ENCODE measurements at regions not wholly inside any gene's neighbourhood (a gene's known extent, or its start where the extent isn't known, plus 50 kb on each side); places are given as distances from the start of the nearest gene placed in this dataset.
"Not testable (repeated sequence)": the region's sequence is repeated elsewhere in the genome, so short reads cannot be mapped to it uniquely, and the experiment has no call there.

DNA sequence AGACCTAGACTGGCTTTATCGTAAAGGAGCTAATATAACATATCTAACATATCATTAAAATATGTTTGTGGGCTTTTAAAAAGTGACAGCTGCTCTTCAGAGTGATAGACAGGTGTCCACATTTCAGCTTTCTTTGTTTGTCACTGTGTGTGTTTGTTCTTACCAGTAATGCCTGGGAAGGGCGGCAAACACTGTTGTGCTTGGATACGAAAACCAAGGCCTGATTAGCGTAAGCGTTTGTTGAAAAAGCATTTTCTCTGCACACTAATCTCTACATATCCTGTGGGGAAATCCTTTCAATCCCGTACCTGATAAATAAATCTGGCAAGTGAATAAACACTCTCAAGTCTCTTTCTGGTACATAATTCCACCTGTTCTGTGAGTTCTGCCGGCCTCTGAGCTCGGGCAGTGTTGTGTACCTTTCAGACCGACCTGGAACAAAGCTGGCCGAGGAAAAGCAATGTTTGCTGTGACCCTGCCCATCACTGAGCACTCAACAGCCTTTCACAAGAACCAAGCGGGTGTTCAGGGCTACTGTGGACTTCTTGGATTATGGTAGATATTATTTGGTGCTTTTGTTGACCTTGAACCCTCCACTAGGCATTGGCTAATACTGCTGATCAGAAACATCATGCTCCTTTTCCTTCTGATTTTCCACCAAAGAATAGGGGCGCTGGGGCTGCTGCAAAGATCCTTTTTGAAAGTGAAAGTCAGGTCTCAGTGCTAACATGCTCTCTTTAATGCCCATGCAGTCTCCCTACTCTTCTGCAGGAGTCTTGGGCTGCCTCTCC lies 100.4 kb downstream of the CD83 start:
- no peak for DNase-seq

- DNase-seq = no peak
These were observed 100.9 kb downstream of the CD83 start for GRCh38 chr6:14218519-14218800.

DNA sequence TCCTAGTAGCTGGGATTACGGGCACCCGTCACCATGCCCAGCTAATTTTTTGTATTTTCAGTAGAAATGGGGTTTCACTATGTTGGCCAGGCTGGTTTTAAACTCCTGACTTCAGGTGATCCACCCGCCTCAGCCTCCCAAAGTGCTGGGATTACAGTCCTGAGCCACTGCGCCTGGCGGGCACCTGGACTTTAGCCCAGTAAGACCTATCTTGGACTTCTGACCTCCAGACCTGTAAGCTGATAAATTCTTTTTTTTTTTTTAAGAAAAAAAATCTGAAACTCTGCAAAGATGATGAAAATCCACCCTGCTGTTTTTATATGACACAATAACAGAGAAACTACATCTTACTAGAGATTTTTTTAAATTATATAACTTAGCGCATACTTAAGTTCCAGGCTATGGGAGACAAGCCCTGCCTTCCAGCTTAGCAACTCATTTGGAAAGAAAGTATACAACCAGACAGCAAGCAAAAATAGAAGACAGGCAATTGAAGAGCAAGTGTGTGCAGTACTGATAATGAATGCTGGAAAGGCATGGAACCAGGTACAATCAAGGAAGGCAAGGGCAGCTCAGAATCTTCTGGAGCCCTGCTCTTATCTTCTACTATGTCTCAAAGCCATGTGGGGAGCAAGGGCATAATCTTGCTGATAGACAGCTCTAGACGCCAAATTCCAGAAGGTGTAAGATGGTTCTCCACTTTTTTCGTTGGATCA lies 104.2 kb downstream of the CD83 start:
- DNase-seq = no peak

DNA sequence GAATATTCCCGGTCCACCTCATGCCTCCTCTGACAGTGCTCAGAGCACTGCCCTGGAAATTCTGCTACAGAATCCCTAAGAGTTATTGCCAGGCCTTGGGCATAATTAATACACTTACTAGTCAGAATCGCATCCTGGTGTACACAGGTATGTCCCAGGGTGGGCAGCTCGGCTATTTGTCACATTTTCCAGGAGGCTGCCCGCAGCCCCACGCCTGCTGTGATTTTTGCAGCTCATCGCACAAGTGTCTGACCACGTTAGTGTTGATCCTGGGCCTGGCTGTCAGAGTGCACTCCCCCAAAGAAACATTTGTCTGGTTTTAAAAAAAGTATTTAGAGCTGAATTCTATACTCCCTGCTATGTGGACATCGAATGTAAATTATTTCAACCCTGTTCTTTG lies 105.4 kb downstream of the CD83 start:
- no peak for DNase-seq

GRCh38 chr6:14224359-14225103 lies 107.0 kb downstream of the CD83 start:
- no peak for DNase-seq

- no peak for DNase-seq
These were observed 108.6 kb downstream of the CD83 start for GRCh38 chr6:14226051-14226660.

DNA sequence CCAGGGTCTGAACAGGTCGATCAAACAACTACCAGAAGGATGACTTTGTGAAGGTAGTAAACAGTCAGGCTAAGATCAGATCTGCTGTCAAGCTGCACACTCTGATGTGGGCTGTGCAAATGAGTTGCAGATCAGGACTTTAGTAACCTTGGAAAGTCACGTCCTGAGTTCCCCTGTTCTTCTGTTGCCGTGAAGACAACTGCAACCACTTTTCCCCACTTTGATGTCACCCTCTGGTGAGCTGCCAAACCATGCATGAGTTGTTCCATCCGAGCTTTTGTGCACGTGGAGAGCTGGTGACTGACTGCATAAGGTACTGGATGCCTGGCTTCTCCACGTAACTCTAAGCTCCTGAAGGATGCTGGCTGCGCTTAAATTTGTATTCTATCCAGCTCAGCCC lies 111.0 kb downstream of the CD83 start:
- DNase-seq = no peak

DNA sequence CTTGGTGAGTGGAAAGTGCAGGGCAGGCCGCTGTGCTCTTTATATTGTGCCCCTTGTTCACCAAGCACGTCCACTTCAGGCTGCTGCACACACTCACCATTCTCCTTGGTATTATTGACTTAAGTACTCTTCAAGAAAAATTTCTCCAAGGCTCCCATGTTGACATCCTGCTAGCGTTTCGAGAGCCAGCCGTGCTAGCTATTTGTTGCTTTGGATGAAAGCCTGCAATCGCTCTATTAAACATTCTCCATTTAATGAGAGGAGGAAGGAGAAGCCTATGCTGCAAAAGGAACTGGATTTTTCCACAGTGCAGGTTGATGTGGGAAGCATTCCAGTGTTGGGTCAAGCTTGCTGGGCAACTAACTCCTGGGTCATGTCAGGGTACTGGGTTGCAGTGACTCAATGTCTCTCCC lies 113.5 kb downstream of the CD83 start:
- DNase-seq = no peak

DNA sequence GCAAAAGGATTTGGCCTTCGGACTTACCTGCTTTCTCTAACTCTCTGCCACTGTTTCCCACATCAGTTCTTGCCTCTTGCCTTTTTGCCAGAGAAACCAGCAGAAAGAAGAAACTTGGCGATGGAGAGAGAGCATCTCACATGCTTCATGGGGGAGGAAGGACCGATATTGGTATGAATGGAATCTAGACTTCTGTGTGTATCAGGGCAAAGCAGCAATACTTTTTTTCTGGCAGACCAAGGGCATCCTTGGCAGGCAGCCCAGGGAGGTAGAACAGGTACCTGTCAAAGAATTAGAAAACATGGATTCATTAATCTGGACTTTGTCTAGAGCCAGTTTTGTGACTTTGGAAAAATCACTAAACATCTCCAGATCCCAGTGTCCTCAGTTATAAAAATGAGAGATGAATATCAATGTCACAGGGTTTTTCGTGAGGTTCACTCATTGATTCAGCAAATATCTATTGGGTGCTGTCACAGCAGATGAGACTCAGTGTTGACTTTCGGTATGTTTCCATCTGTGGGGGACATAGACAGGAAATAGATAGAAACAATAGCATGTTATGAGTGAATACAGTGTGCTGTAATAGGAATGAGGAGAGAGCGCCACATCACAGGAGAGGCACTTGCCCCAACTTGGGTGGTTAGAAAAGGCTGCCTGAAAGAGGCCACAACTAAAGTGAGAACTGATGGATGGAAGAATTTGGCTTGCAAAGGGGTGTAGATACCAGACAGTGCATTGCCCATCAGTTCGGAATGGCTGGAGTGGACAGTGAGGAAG lies 114.1 kb downstream of the CD83 start:
- DNase-seq = no peak

GRCh38 chr6:14232889-14233288 lies 115.3 kb downstream of the CD83 start:
- no peak for DNase-seq

GRCh38 chr6:14235653-14236356 lies 118.2 kb downstream of the CD83 start:
- DNase-seq = no peak

GRCh38 chr6:14239097-14239496 lies 121.5 kb downstream of the CD83 start:
- DNase-seq = no peak

DNA sequence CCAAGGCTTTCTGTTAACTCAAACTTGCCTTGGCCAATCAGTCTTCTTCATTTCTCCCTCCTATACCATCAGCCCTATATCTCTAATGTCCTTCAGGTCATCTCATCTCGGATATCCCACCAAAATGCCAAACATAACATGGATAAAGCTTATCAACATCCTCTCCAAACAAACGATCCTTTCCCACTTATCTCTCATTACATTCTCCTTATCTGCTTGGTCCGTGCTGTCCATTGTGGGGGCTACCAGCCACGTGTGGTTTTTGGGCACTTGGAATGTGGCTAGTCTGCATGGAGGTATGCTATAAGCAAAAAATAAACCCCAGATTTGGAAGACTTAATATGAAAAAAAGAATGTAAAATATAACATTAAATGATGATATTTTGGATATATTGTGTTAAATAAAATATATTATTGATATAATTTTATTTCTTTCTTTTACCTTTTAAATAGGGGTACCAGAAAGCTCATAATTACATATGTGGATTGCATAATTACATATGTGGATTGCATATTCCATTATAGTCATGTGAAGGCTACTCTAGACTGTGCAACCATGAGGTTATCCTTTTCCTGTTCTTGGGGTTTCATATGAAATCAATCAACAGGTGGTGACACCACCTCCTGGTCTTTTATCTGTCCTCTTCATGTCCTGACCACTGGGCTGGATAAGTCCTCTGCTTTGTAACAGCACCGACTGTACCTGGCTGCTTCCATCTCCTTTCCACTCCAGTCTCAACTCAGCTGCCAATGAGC lies 123.0 kb downstream of the CD83 start:
- DNase-seq = no peak

GRCh38 chr6:14241255-14242070 lies 123.9 kb downstream of the CD83 start:
- no peak for DNase-seq

DNA sequence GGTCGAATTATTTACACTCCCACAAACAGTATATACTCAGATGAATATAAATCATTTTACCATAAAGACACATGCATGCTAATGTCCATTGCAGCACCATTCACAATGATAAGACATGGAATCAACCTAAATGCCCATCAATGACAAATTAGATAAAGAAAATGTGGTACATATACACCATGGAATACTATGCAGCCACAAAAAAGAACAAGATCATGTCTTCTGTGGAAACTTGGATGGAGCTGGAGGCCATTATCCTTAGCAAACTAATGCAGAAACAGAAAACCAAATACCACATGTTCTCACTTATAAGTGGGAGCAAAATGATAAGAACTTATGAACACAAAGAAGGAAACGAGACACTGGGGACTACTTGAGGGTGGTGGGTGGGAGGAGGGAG lies 125.3 kb downstream of the CD83 start:
- not testable (repeated sequence) for DNase-seq

DNA sequence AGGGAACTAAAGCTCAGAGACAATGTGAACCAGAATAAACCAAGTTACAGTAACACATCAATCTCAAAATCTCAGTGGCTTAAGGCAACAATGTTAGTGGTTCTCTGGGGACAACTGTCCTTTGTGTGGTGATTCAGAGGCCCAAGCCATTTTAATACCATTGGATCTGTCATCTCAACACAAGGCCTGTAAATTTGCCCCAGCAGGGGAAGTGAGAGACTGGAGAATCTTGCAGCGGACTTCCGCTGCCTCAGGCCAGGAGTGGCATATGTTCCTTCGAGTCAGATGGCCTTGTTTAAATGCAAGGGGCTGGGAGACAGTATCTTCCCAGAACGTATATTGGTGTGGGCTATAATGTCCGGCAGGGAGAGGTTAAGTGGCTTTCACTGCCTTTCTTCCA lies 126.0 kb downstream of the CD83 start:
- DNase-seq = no peak

GRCh38 chr6:14246876-14247275 lies 129.3 kb downstream of the CD83 start:
- no peak for DNase-seq

DNA sequence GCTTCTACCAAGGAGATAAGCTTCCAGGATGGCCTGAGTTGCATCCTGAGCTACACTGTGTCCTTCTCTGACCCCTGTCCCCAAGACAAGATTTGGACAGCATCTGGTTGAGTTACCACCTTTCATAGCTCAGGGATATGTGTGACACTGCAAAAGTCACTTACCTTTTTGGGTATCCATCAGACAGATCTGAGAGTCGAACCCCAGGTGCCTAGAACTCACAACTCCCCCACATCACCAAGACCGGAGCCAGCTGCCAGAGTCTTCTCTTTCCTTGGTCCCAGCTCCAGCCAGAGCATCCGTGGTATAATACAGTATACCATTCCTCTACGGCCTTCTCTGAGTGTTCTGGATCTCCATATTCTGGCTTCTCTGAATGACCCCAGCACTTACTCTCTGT lies 133.0 kb downstream of the CD83 start:
- no peak for DNase-seq

GRCh38 chr6:14252271-14252850 lies 134.8 kb downstream of the CD83 start:
- DNase-seq = no peak

DNA sequence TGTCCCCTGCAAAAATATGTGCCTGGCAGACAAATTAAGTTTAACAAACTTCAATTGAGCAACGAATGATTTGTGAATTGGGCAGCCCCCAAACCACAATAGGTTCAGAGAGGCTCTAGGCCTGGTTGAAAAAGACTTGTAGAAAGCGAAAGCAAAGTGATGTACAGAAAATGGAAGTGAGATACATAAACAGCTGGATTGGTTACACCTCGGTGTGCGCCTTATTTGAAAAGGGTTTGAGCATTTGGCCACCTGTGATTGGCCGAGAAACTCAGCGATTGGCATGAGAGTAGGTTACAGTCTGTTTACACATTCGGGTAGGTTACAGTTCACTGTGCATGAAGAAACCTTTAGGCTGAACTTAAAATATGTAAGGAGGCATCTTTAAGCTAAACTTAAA lies 136.9 kb downstream of the CD83 start:
- no peak for DNase-seq

All from SW 1271 (cell line).